ENCODE measurements at regions not wholly inside any gene's neighbourhood (a gene's known extent, or its start where the extent isn't known, plus 50 kb on each side); places are given as distances from the start of the nearest gene placed in this dataset.

- H3K36me3 ChIP-seq: no peaks in the 10 kb centered on the region
- no peaks in the 10 kb centered on the region for H3K4me1 ChIP-seq
- no peaks in the 10 kb centered on the region for H3K9me3 ChIP-seq
- H3K4me3 ChIP-seq: no peak overlapping the region
- intact Hi-C loops (cut with DNase I): no loop called here
- 61 to 65% methylated on average over 5 of the region's 5 CpGs for WGBS, 2 donors
- TF ChIP-seq POLR2A (IDR thresholded peaks at IDR 0.05) (no peak), CTCF (IDR thresholded peaks at IDR 0.05) (no peak)
- H3K27me3 ChIP-seq: no peaks in the 10 kb centered on the region
- no peak overlapping the region for H3K27ac ChIP-seq
- no peak for DNase-seq
These were observed 734.3 kb downstream of the STIM2 start for GRCh38 chr4:27594922-27595321.

- 41 to 48% methylated on average over 10 of the region's 10 CpGs for WGBS, 2 donors
- H3K27ac ChIP-seq: no peak overlapping the region
- no peaks in the 10 kb centered on the region for H3K36me3 ChIP-seq
- H3K4me3 ChIP-seq: no peak overlapping the region
- no peak for DNase-seq
- H3K27me3 ChIP-seq: no peaks in the 10 kb centered on the region
- intact Hi-C loops (cut with DNase I): no loop called here
- TF ChIP-seq POLR2A (IDR thresholded peaks at IDR 0.05) (no peak), CTCF (IDR thresholded peaks at IDR 0.05) (no peak)
- H3K9me3 ChIP-seq: no peaks in the 10 kb centered on the region
- no peaks in the 10 kb centered on the region for H3K4me1 ChIP-seq
These were observed 735.1 kb downstream of the STIM2 start for GRCh38 chr4:27595571-27596360.

- Histone ChIP-seq H3K36me3 (no peaks in the 10 kb centered on the region), H3K4me1 (no peaks in the 10 kb centered on the region), H3K4me3 (no peak overlapping the region), H3K9me3 (no peaks in the 10 kb centered on the region), H3K27ac (no peak overlapping the region), H3K27me3 (no peaks in the 10 kb centered on the region)
- TF ChIP-seq POLR2A (IDR thresholded peaks at IDR 0.05): no peak
- TF ChIP-seq CTCF (IDR thresholded peaks at IDR 0.05): no peak
- no peak for DNase-seq
- intact Hi-C loops (cut with DNase I): no loop called here
These were observed 741.5 kb downstream of the STIM2 start for GRCh38 chr4:27602172-27602571.

- intact Hi-C loops (cut with DNase I): no loop called here
- WGBS, 2 donors: 56 to 64% methylated on average over 3 of the region's 3 CpGs
These were observed 744.1 kb downstream of the STIM2 start for GRCh38 chr4:27604692-27605091.

GRCh38 chr4:27616166-27616565 lies 755.5 kb downstream of the STIM2 start:
- no peaks in the 10 kb centered on the region for H3K9me3 ChIP-seq
- no peaks in the 10 kb centered on the region for H3K36me3 ChIP-seq

More at GRCh38 chr4:27604692-27605091, 744.1 kb downstream of the STIM2 start:
- H3K4me3 ChIP-seq: no peak overlapping the region
- H3K27ac ChIP-seq: no peak overlapping the region
- TF ChIP-seq CTCF (IDR thresholded peaks at IDR 0.05): no peak
- H3K4me1 ChIP-seq: no peaks in the 10 kb centered on the region
- H3K27me3 ChIP-seq: no peaks in the 10 kb centered on the region
- no peaks in the 10 kb centered on the region for H3K9me3 ChIP-seq
- no peaks in the 10 kb centered on the region for H3K36me3 ChIP-seq
- no peak for DNase-seq

More at GRCh38 chr4:27616166-27616565, 755.5 kb downstream of the STIM2 start:
- no peak for DNase-seq
- TF ChIP-seq CTCF (IDR thresholded peaks at IDR 0.05) (no peak), POLR2A (IDR thresholded peaks at IDR 0.05) (no peak)
- Histone ChIP-seq H3K4me1 (no peaks in the 10 kb centered on the region), H3K4me3 (no peak overlapping the region), H3K27ac (no peak overlapping the region), H3K27me3 (no peaks in the 10 kb centered on the region)
- intact Hi-C loops (cut with DNase I): no loop called here
